HCT116 (cell line): ENCODE measurements at regions not wholly inside any gene's neighbourhood (a gene's known extent, or its start where the extent isn't known, plus 50 kb on each side); places are given as distances from the start of the nearest gene placed in this dataset.

Experiments used
- ATAC-seq: fragments of 200-7000 bp; cut with Tn5 transposase; 2 replicates; pipeline ENCODE4 v1.9.1; 2020; ENCODE audit warnings: mild to moderate bottlenecking, moderate library complexity
- BruUV-seq: library from RNA; stranded (reverse); fragments of 400-500 nt; replicated peaks from 2 replicates; lab custom pipeline; 2021; lab: Mats Ljungman, UMichigan
- CTCF ChIA-PET: fragments of 300-600 bp; sonication (Branson Sonifier 250); formaldehyde crosslinking; loops from one replicate; lab custom pipeline; 2021; ENCODE audit warnings: antibody characterized with exemption; lab: Charles Lee
- POLR2A ChIA-PET: fragments of 300-600, 350-600 bp; sonication (Branson Sonifier 250); formaldehyde crosslinking; loops from one replicate; lab custom pipeline; 2021; ENCODE audit warnings: antibody characterized with exemption; lab: Charles Lee
- RAD21 ChIA-PET, 2 experiments: fragments of 300-600 bp; sonication (Branson Sonifier 250); formaldehyde crosslinking; loops; one replicate each; lab custom pipeline; 2023; ENCODE audit warnings: low total read pairs in 2 of 2; ENCODE audit not compliant: uncharacterized antibody in 2 of 2, unreplicated experiment in 2 of 2, low non-redundant PET in 1 of 2; lab: Charles Lee
- DNase-seq: peaks from one replicate; pipeline ENCODE4 v3.0.0-alpha.2; 2010; ENCODE audit warnings: low read depth, low spot score
- H2AFZ ChIP-seq: fragments of 200-600 bp; shearing (Covaris generic), sonication (generic); 2 replicates; pipeline ENCODE4 v1.6.1; 2017; ENCODE audit warnings: low read depth, mixed run types, mixed read lengths, antibody characterized with exemption, low read length; ENCODE audit not compliant: poor library complexity, severe bottlenecking
- H3K27ac ChIP-seq: 2 replicates; pipeline ENCODE4 v1.5.1; 2012; ENCODE audit warnings: low read depth, low read length
- H3K27me3 ChIP-seq: fragments of 200-600 bp; sonication (generic); 2 replicates; pipeline ENCODE4 v1.6.1; 2016; ENCODE audit warnings: mixed run types, low read length, mixed read lengths; ENCODE audit not compliant: insufficient read depth
- H3K36me3 ChIP-seq, 2 experiments: fragments of 200-500 bp in 1 of 2; fragments of 200-600 bp in 1 of 2; sonication (Bioruptor generic) in 1 of 2; sonication (generic) in 1 of 2; 2 replicates each; pipeline versions ENCODE4 v1.5.1 to v1.6.1; 2014 to 2016; ENCODE audit warnings: low read length in 2 of 2, inconsistent platforms in 1 of 2, mixed read lengths in 1 of 2, mixed run types in 1 of 2; ENCODE audit not compliant: insufficient read depth in 2 of 2, control insufficient read depth in 1 of 2
- H3K4me1 ChIP-seq, 2 experiments: fragments of 200-600 bp in 1 of 2; sonication (generic) in 1 of 2; 2 replicates each; pipeline versions ENCODE4 v1.5.1 to v1.6.1; 2012 to 2017; ENCODE audit warnings: low read length in 2 of 2, inconsistent platforms in 1 of 2, mild to moderate bottlenecking in 1 of 2, mixed read lengths in 1 of 2, mixed run types in 1 of 2, moderate library complexity in 1 of 2; ENCODE audit not compliant: insufficient read depth in 2 of 2, control insufficient read depth in 1 of 2
- H3K4me2 ChIP-seq: fragments of 200-600 bp; sonication (generic); 2 replicates; pipeline ENCODE4 v1.6.1; 2017; ENCODE audit warnings: mixed run types, low read length, mixed read lengths
- H3K4me3 ChIP-seq, 2 experiments: fragments of 200-600 bp in 1 of 2; sonication (generic) in 1 of 2; replicated peaks in 1 of 2; 2 replicates each; pipeline ENCODE4 v1.5.1; 2011 to 2016; ENCODE audit warnings: low read length in 2 of 2, control low read depth in 1 of 2, low read depth in 1 of 2, mild to moderate bottlenecking in 1 of 2, mixed read lengths in 1 of 2, mixed run types in 1 of 2
- H3K79me2 ChIP-seq: fragments of 200-600 bp; sonication (generic); 2 replicates; pipeline ENCODE4 v1.6.1; 2017; ENCODE audit warnings: mild to moderate bottlenecking, mixed run types, low read length, moderate library complexity, mixed read lengths; ENCODE audit not compliant: insufficient read depth
- H3K9ac ChIP-seq: fragments of 200-600 bp; sonication (generic); 2 replicates; pipeline ENCODE4 v1.6.1; 2016; ENCODE audit warnings: low read length, mixed read lengths
- H3K9me2 ChIP-seq: fragments of 200-600 bp; sonication (generic), shearing (Covaris generic); 2 replicates; pipeline ENCODE4 v1.6.1; 2017; ENCODE audit warnings: mixed run types, mild to moderate bottlenecking, moderate library complexity; ENCODE audit not compliant: insufficient read depth
- H3K9me3 ChIP-seq, 2 experiments: fragments of 200-500 bp in 1 of 2; fragments of 200-600 bp in 1 of 2; sonication (Bioruptor generic) in 1 of 2; sonication (generic) in 1 of 2; 2 replicates each; pipeline ENCODE4 v1.6.1; 2014 to 2017; ENCODE audit warnings: low read length in 2 of 2, mixed read lengths in 2 of 2, inconsistent platforms in 1 of 2, low read depth in 1 of 2, mild to moderate bottlenecking in 1 of 2, mixed run types in 1 of 2, moderate library complexity in 1 of 2; ENCODE audit not compliant: control insufficient read depth in 1 of 2, insufficient read depth in 1 of 2
- H4K20me1 ChIP-seq: fragments of 200-600 bp; sonication (generic), shearing (Covaris generic); 2 replicates; pipeline ENCODE4 v1.6.1; 2017; ENCODE audit warnings: mixed run types, mild to moderate bottlenecking, moderate library complexity; ENCODE audit not compliant: insufficient read depth
- ATF3 ChIP-seq: IDR thresholded peaks from 2 replicates; pipeline ENCODE4 v1.6.1; 2012
- CBX3 ChIP-seq: IDR thresholded peaks from 2 replicates; pipeline ENCODE4 v1.6.1; 2012; ENCODE audit warnings: low read depth
- EZH2phosphoT487 ChIP-seq: fragments of 200-600 bp; IDR thresholded peaks from 2 replicates; pipeline ENCODE4 v1.6.1; 2018; ENCODE audit warnings: antibody characterized with exemption, borderline replicate concordance
- MAX ChIP-seq: IDR thresholded peaks from 2 replicates; pipeline ENCODE4 v1.6.1; 2012
- REST ChIP-seq: IDR thresholded peaks from 2 replicates; pipeline ENCODE4 v1.6.1; 2012; ENCODE audit warnings: low read depth
- SP1 ChIP-seq: IDR thresholded peaks from 2 replicates; pipeline ENCODE4 v1.6.1; 2012; ENCODE audit warnings: low read depth
- ZNF274 ChIP-seq: fragments of 200-500 bp; sonication (Bioruptor generic); IDR thresholded peaks from 2 replicates; pipeline ENCODE4 v1.6.1; 2014; ENCODE audit warnings: mild to moderate bottlenecking, low read depth, low read length, inconsistent platforms
- intact Hi-C: fragments of 100-400 bp; cut with micrococcal nuclease; formaldehyde crosslinking; loops from 2 replicates; pipeline ENCODE4 v1.10.0; 2022

GRCh38 chr6:91088515-91088914 is 501.6 kb upstream of the MAP3K7 start:
- Histone ChIP-seq H3K4me3 (no peak overlapping the region), H3K27me3 (no peaks in the 10 kb centered on the region), H3K4me2 (no peak overlapping the region), H3K79me2 (no peaks in the 10 kb centered on the region), H3K27ac (no peak overlapping the region), H2AFZ (no peak overlapping the region), H3K4me1 (no peaks in the 10 kb centered on the region), H3K9me3 (peaks cover 0 to 7% of the 10 kb centered on the region in 2 experiments; a peak in 1 of 4 replicates), H3K9ac (no peak overlapping the region), H3K9me2 (no peaks in the 10 kb centered on the region), H3K36me3 (no peaks in the 10 kb centered on the region), H4K20me1 (no peaks in the 10 kb centered on the region)
- intact Hi-C loops: no loop called here
- TF ChIP-seq EZH2phosphoT487 (no peak), MAX (no peak), REST (no peak), ZNF274 (no peak), ATF3 (no peak), SP1 (no peak), CBX3 (no peak)
- BruUV-seq: no TSS peak
- ChIA-PET RAD21 (no interaction called here), POLR2A (no interaction called here), CTCF (no interaction called here)
- no peak for ATAC-seq
- no peak for DNase-seq
